Neuronal stem cell (in vitro differentiated cells): ENCODE measurements at regions not wholly inside any gene's neighbourhood (a gene's known extent, or its start where the extent isn't known, plus 50 kb on each side); places are given as distances from the start of the nearest gene placed in this dataset.
"Not testable (repeated sequence)": the region's sequence is repeated elsewhere in the genome, so short reads cannot be mapped to it uniquely, and the experiment has no call there.

ENCODE experiments used
- DNase-seq: peaks from one replicate; pipeline ENCODE4 v3.0.0-alpha.2; 2013; ENCODE audit warnings: low spot score
- H2AFZ ChIP-seq: one replicate; pipeline ENCODE4 v1.6.1; 2013; ENCODE audit warnings: mild to moderate bottlenecking, low read length, inconsistent platforms
- H2AK5ac ChIP-seq: 2 replicates; pipeline ENCODE4 v1.6.1; 2013; ENCODE audit warnings: low read depth, mild to moderate bottlenecking, inconsistent platforms, low read length, moderate library complexity, mixed read lengths
- H2BK120ac ChIP-seq: 2 replicates; pipeline ENCODE4 v1.6.1; 2013; ENCODE audit warnings: low read depth, mild to moderate bottlenecking, inconsistent platforms, low read length, moderate library complexity, mixed read lengths
- H2BK12ac ChIP-seq: one replicate; pipeline ENCODE4 v1.6.1; 2013; ENCODE audit warnings: low read length, inconsistent platforms
- H2BK15ac ChIP-seq: 2 replicates; pipeline ENCODE4 v1.6.1; 2013; ENCODE audit warnings: mild to moderate bottlenecking, low read length, inconsistent platforms, mixed read lengths
- H2BK5ac ChIP-seq: one replicate; pipeline ENCODE4 v1.6.1; 2013; ENCODE audit warnings: inconsistent platforms, mild to moderate bottlenecking, low read length, moderate library complexity
- H3K14ac ChIP-seq: one replicate; pipeline ENCODE4 v1.6.1; 2013; ENCODE audit warnings: low read length, inconsistent platforms
- H3K18ac ChIP-seq: 2 replicates; pipeline ENCODE4 v1.6.1; 2013; ENCODE audit warnings: low read length, inconsistent platforms
- H3K23ac ChIP-seq: 2 replicates; pipeline ENCODE4 v1.6.1; 2013; ENCODE audit warnings: low read depth, mild to moderate bottlenecking, mixed read lengths, low read length, inconsistent platforms; ENCODE audit not compliant: poor library complexity
- H3K27ac ChIP-seq: replicated peaks from 3 replicates; pipeline ENCODE4 v1.5.1; 2013; ENCODE audit warnings: low read length, inconsistent platforms
- H3K27me3 ChIP-seq, 3 experiments: 2 replicates each; pipeline ENCODE4 v1.6.1; 2013; ENCODE audit warnings: low read length in 3 of 3, mild to moderate bottlenecking in 2 of 3, inconsistent platforms in 1 of 3, low read depth in 1 of 3, mixed read lengths in 1 of 3, moderate library complexity in 1 of 3; ENCODE audit not compliant: control insufficient read depth in 3 of 3, insufficient read depth in 3 of 3
- H3K36me3 ChIP-seq, 2 donors: replicated peaks in 1 of 2; 2 replicates each; pipeline ENCODE4 v1.6.1; 2013; ENCODE audit warnings: low read length in 2 of 2; ENCODE audit not compliant: control insufficient read depth in 2 of 2, insufficient read depth in 2 of 2
- H3K4ac ChIP-seq: 2 replicates; pipeline ENCODE4 v1.6.1; 2013; ENCODE audit warnings: inconsistent platforms, mild to moderate bottlenecking, low read length, moderate library complexity
- H3K4me1 ChIP-seq, 2 donors: 1 replicate in 1 of 2; 2 replicates in 1 of 2; pipeline ENCODE4 v1.6.1; 2013; ENCODE audit warnings: low read length in 2 of 2, low read depth in 1 of 2; ENCODE audit not compliant: control insufficient read depth in 2 of 2, insufficient read depth in 1 of 2
- H3K4me2 ChIP-seq: one replicate; pipeline ENCODE4 v1.6.1; 2013; ENCODE audit warnings: mild to moderate bottlenecking, low read length, inconsistent platforms; ENCODE audit not compliant: insufficient read depth, poor library complexity, severe bottlenecking
- H3K4me3 ChIP-seq, 2 donors: 2 replicates each; pipeline ENCODE4 v1.5.1; 2013; ENCODE audit warnings: low read length in 2 of 2, mild to moderate bottlenecking in 2 of 2, inconsistent platforms in 1 of 2, moderate library complexity in 1 of 2
- H3K79me1 ChIP-seq: one replicate; pipeline ENCODE4 v1.6.1; 2013; ENCODE audit warnings: low read depth, mild to moderate bottlenecking, inconsistent platforms, low read length, moderate library complexity
- H3K9ac ChIP-seq: one replicate; pipeline ENCODE4 v1.6.1; 2013; ENCODE audit warnings: mild to moderate bottlenecking, low read depth, low read length, inconsistent platforms; ENCODE audit not compliant: poor library complexity
- H3K9me3 ChIP-seq, 2 donors: replicated peaks in 1 of 2; 2 replicates each; pipeline versions ENCODE3 to v1.6.1; 2013; ENCODE audit warnings: low read length in 2 of 2, mild to moderate bottlenecking in 2 of 2, inconsistent platforms in 1 of 2, low read depth in 1 of 2, mixed read lengths in 1 of 2, moderate library complexity in 1 of 2; ENCODE audit not compliant: control insufficient read depth in 2 of 2, insufficient read depth in 1 of 2
- H4K8ac ChIP-seq: one replicate; pipeline ENCODE4 v1.6.1; 2013; ENCODE audit warnings: low read depth, mild to moderate bottlenecking, inconsistent platforms, low read length, moderate library complexity
- H4K91ac ChIP-seq: one replicate; pipeline ENCODE4 v1.6.1; 2013; ENCODE audit warnings: low read length, low read depth, mild to moderate bottlenecking, inconsistent platforms; ENCODE audit not compliant: poor library complexity
- WGBS, 2 donors: extraction: QIAGEN DNeasy Blood & Tissue Kit; methylation state at CpG; one replicate each; pipeline ENCODE4 v1.1.7; 2013; ENCODE audit warnings: missing lambda C conversion rate in 2 of 2, mixed read lengths in 1 of 2; ENCODE audit not compliant: insufficient read length in 2 of 2, insufficient replicate concordance in 1 of 2; ENCODE audit errors: extremely low coverage in 2 of 2; 5-methylcytosine and 5-hydroxymethylcytosine counted together

GRCh38 chr14:22491683-22492621, 97.1 kb downstream of the DAD1 start:
- H4K8ac ChIP-seq = no peak overlapping the region
- no peaks in the 10 kb centered on the region for H3K9me3 ChIP-seq
- H2BK15ac ChIP-seq = no peak overlapping the region
- no peaks in the 10 kb centered on the region for H3K79me1 ChIP-seq
- H3K4me1 ChIP-seq = peaks cover 2 to 4% of the 10 kb centered on the region in 2 donors
- no peak for DNase-seq
- H3K9ac ChIP-seq = no peak overlapping the region
- no peak overlapping the region for H3K4me3 ChIP-seq
- H2AFZ ChIP-seq = no peak overlapping the region
- H4K91ac ChIP-seq = no peak overlapping the region
- H2BK5ac ChIP-seq = no peak overlapping the region
- H2BK120ac ChIP-seq = no peak overlapping the region
- no peak overlapping the region for H2AK5ac ChIP-seq
- H2BK12ac ChIP-seq = no peak overlapping the region
- H3K18ac ChIP-seq = no peak overlapping the region
- H3K4me2 ChIP-seq = no peak overlapping the region
- H3K36me3 ChIP-seq = no peaks in the 10 kb centered on the region
- H3K27ac ChIP-seq = no peak overlapping the region
- H3K27me3 ChIP-seq = no peaks in the 10 kb centered on the region
- no peak overlapping the region for H3K14ac ChIP-seq
- no CpG with 5 or more reads among the region's 11 CpGs for WGBS, 2 donors
- no peak overlapping the region for H3K4ac ChIP-seq
- H3K23ac ChIP-seq = no peak overlapping the region

GRCh38 chr14:22491053-22491452, 98.0 kb downstream of the DAD1 start:
- not testable (repeated sequence) for H3K14ac ChIP-seq, H2BK5ac ChIP-seq, H2BK120ac ChIP-seq, H3K27ac ChIP-seq, H2BK15ac ChIP-seq, H3K36me3 ChIP-seq, H3K4me3 ChIP-seq, H3K27me3 ChIP-seq, H4K91ac ChIP-seq, H4K8ac ChIP-seq, H2AK5ac ChIP-seq, DNase-seq, H3K9ac ChIP-seq, H3K4me1 ChIP-seq, H3K4ac ChIP-seq, H2AFZ ChIP-seq, H3K23ac ChIP-seq, H3K79me1 ChIP-seq, H3K4me2 ChIP-seq, H3K9me3 ChIP-seq, H2BK12ac ChIP-seq, H3K18ac ChIP-seq
- WGBS, 2 donors = no CpG with 5 or more reads among the region's 3 CpGs

GRCh38 chr14:22489957-22490950, 98.8 kb downstream of the DAD1 start:
- WGBS, 2 donors = no CpG with 5 or more reads among the region's 9 CpGs
- Histone ChIP-seq H3K36me3 (no peaks in the 10 kb centered on the region), H3K27me3 (no peaks in the 10 kb centered on the region), H2BK120ac (no peak overlapping the region), H3K4ac (no peak overlapping the region), H3K9me3 (no peaks in the 10 kb centered on the region), H3K4me1 (no peaks in the 10 kb centered on the region), H3K14ac (no peak overlapping the region), H3K27ac (no peak overlapping the region), H3K79me1 (no peaks in the 10 kb centered on the region), H4K91ac (no peak overlapping the region), H2BK5ac (no peak overlapping the region), H3K4me3 (no peak overlapping the region), H3K4me2 (no peak overlapping the region), H2BK15ac (no peak overlapping the region), H2BK12ac (no peak overlapping the region), H2AFZ (no peak overlapping the region), H4K8ac (no peak overlapping the region), H3K9ac (no peak overlapping the region), H3K18ac (no peak overlapping the region), H2AK5ac (no peak overlapping the region), H3K23ac (no peak overlapping the region)
- DNase-seq = no peak

DNA sequence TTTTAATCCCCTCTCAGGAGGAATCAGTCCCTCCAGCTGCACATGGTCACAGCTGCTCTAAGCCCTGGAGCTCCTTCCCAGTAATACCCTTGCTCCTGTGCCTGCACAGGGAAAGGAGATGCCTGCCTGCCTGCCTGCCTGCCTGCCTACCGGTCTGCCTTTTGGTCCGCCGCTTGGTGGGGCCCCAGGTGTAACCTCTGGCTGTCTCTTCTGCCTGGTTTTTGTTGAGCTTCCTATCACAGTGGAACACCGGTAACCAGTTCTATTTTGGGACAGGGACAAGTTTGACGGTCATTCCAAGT, 99.8 kb downstream of the DAD1 start:
- Histone ChIP-seq H3K23ac (no peak overlapping the region), H2BK15ac (no peak overlapping the region), H3K27ac (no peak overlapping the region)

More for the DNA sequence above, 99.8 kb downstream of the DAD1 start:
- Histone ChIP-seq H2BK5ac (no peak overlapping the region), H2BK120ac (no peak overlapping the region), H2AFZ (no peak overlapping the region), H3K9ac (peak overlapping the region; percentile 16), H2BK12ac (no peak overlapping the region), H3K4me3 (no peak overlapping the region), H3K9me3 (no peaks in the 10 kb centered on the region), H4K91ac (no peak overlapping the region), H3K14ac (no peak overlapping the region), H3K4me2 (no peak overlapping the region), H3K4me1 (peaks cover 0 to 3% of the 10 kb centered on the region in 2 donors), H3K36me3 (no peaks in the 10 kb centered on the region), H2AK5ac (no peak overlapping the region), H3K4ac (no peak overlapping the region), H4K8ac (no peak overlapping the region), H3K27me3 (no peaks in the 10 kb centered on the region), H3K79me1 (no peaks in the 10 kb centered on the region), H3K18ac (peak overlapping the region; percentile 32)
- no CpG with 5 or more reads among the region's 5 CpGs for WGBS, 2 donors
- no peak for DNase-seq
